Fibroblast of the aortic adventitia (primary cell): ENCODE measurements at regions not wholly inside any gene's neighbourhood (a gene's known extent, or its start where the extent isn't known, plus 50 kb on each side); places are given as distances from the start of the nearest gene placed in this dataset.

Experiments
- DNase-seq: peaks from one replicate; pipeline ENCODE4 v3.0.0-alpha.2; 2010; ENCODE audit warnings: low read depth
- H3K4me3 ChIP-seq: 2 replicates; pipeline ENCODE4 v1.5.1; 2011; ENCODE audit warnings: low read depth, mild to moderate bottlenecking, control low read depth, low read length, moderate library complexity
- TF ChIP-seq, protein P1 (sequence below): IDR thresholded peaks from 2 replicates; pipeline ENCODE4 v1.5.1; 2011; ENCODE audit warnings: mild to moderate bottlenecking, low read length, control low read depth, inconsistent platforms; ENCODE audit not compliant: insufficient read depth

DNA sequence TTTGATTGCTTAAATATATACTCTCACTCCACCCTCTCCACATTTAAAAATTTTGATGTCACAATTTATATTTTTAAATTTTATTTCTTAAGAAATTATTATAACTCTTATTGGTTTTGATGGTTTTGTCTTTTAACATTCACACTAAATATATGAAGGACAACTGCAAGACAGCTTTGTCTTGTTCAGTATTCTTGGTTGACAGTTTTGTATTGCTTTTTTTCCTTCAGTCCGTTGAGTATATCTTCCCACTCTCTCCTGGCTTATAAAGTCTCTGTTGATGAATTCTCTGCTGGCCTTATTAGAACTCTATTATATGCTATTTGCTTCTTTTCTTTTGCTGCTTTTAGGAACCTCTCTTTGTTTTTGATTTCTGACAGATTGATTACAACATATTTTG, 392.2 kb downstream of the C6orf118 start:
- TF ChIP-seq, protein P1, sequence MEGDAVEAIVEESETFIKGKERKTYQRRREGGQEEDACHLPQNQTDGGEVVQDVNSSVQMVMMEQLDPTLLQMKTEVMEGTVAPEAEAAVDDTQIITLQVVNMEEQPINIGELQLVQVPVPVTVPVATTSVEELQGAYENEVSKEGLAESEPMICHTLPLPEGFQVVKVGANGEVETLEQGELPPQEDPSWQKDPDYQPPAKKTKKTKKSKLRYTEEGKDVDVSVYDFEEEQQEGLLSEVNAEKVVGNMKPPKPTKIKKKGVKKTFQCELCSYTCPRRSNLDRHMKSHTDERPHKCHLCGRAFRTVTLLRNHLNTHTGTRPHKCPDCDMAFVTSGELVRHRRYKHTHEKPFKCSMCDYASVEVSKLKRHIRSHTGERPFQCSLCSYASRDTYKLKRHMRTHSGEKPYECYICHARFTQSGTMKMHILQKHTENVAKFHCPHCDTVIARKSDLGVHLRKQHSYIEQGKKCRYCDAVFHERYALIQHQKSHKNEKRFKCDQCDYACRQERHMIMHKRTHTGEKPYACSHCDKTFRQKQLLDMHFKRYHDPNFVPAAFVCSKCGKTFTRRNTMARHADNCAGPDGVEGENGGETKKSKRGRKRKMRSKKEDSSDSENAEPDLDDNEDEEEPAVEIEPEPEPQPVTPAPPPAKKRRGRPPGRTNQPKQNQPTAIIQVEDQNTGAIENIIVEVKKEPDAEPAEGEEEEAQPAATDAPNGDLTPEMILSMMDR, result no peak
- H3K4me3 ChIP-seq, result no peak overlapping the region
- no peak for DNase-seq

DNA sequence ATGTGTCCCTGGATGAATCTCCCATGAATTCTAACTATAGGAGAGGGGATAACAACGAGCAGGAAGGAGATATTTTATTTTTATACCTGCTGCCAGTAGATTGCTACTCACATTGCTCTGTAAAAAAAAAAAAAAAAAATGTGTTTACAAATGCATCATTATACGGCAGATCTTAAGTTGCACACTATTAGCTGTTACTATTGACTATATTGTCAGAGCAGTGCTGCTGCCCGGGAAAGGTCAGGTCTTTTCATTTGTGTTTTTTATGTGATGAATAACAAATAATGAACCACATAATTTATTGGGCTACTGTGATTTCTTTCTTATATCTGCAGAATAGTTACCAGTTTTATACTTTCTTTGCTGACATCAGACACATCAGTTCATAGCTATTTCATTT, 393.3 kb downstream of the C6orf118 start:
- TF ChIP-seq, protein P1, result no peak
- no peak for DNase-seq

DNA sequence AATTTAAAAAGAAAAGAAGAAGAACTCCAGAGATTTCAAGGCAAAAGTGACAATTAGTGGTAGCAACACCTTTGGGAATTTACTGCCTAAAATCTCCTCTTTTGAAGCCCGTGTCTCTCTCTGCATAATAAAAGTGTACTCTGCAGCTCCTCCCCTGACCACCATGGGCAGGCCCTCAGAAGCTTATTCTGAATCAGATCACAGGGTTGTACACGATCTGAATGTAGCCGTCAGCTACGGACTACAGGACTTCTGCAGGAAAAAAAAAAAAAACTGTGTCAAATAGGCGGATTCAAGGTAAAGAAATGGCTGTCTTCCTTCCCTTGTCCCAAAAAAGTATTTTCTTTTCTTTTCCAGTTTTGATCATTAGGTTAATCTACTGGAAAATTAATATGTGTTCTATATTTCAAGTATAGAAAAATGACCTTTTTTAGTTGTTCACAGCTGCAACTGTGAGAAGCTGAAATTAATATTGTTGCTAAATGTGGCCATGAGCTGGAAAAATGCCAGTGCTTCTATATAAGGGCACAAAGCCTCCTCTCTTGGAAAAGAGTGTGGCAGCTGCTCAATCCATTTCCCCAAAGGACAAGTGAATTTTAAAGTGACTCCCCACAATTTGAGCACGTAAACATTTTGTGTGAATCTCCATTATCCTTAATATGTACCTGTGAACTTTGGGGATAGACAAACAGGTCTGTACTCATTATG, 397.4 kb downstream of the C6orf118 start:
- TF ChIP-seq, protein P1, result no peak
- H3K4me3 ChIP-seq, result no peak overlapping the region
- DNase-seq, result no peak

More for the DNA sequence above, 393.3 kb downstream of the C6orf118 start:
- H3K4me3 ChIP-seq, result no peak overlapping the region

DNA sequence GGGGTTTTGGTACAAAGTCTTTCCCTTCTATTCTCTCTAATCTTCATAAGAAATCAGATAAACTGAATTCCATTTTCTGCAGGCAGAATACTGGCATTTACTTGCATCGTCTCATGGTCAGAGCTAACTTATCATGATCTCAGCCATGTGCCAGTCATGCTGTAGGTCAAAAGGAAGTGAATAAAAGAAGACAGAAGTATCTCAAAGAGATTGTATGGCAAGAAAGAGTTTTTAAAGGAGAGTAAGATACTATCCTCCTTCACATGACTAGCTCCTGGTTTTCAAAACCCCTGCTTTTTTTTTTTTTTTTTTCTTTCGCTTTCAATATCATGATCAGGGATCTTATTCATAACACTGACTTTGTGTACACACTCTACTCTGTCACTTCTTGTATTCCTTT, 398.3 kb downstream of the C6orf118 start:
- DNase-seq, result no peak
- TF ChIP-seq, protein P1, result no peak
- no peak overlapping the region for H3K4me3 ChIP-seq

DNA sequence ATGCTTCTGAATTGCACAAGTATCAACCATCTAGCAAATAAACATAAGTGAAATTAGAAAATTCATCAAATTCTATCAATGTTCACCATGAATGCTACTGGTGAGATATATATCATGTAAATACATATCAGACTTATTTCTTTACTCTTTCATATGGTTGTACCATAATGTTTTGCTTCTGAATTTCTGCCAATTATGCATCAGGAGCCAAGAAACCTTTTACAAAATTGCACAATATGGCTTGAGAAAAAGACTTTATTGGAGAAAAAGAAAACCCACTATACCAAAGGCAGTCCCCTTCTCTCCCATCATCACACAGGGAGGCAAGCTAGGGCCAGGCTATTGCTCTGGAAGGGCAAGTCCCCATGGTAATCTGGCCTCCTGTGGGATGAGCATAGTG, 402.6 kb downstream of the C6orf118 start:
- DNase-seq, result no peak
- H3K4me3 ChIP-seq, result no peak overlapping the region
- TF ChIP-seq, protein P1, result no peak

DNA sequence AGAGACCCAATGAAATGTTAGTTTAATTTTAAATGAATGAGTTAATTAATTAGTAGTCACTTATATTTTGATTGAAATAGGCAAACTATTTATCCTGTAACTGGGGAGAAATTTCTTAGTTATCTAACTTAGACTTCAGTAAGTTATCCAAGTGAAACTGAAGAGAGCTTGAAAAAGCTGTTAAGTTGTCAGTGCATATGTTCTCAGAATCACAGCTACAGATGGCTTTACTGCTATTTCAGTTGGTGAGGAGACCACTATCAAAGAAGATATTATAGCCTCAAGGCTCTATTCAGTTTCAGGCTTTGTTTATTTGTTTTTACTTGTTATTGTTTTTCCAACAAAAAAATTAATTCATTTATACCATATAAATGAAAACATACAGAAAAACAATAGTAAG, 404.1 kb downstream of the C6orf118 start:
- no peak for DNase-seq
- H3K4me3 ChIP-seq, result no peak overlapping the region
- TF ChIP-seq, protein P1, result no peak

DNA sequence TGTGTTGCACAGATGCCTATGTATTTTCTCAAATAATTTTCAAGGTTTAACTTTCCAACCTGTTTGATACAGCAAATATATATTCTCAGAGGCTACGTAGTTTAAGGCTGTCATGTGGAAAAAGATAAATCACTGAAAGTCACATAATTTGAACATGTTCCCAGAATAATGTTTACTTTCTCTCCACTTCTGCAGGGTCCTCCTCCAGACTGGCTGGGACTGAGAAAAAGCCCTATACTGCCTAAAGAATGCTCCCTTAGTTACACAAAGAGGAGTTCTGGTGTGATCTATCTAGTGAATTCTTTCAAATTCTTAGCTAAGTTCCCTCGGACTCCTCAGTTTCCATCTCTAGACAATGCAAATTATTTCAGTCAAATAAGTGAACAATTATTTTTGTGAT, 411.0 kb downstream of the C6orf118 start:
- H3K4me3 ChIP-seq, result no peak overlapping the region
- no peak for DNase-seq
- TF ChIP-seq, protein P1, result no peak
